ENCODE measurements at regions not wholly inside any gene's neighbourhood (a gene's known extent, or its start where the extent isn't known, plus 50 kb on each side); places are given as distances from the start of the nearest gene placed in this dataset.
A peak's percentile ranks its signal among the peaks of the same experiment; 100 is the strongest.
"Not testable (repeated sequence)": the region's sequence is repeated elsewhere in the genome, so short reads cannot be mapped to it uniquely, and the experiment has no call there.

- DNase-seq (ENCODE audit: low read depth in 3 of 3): not testable (repeated sequence)
These were observed 246.6 kb downstream of the ZNF92 start for GRCh38 chr7:65620216-65620615.

- DNase-seq (ENCODE audit: low read depth in 3 of 3): peak in 1 of 3 experiments; percentile 32
These were observed 248.0 kb downstream of the ZNF92 start for GRCh38 chr7:65621580-65622201.

- not testable (repeated sequence) for DNase-seq (ENCODE audit: low read depth in 3 of 3)
These were observed 241.6 kb upstream of the VKORC1L1 start for GRCh38 chr7:65631236-65631635.

- not testable (repeated sequence) for DNase-seq (ENCODE audit: low read depth in 3 of 3)
These were observed 239.1 kb upstream of the VKORC1L1 start for GRCh38 chr7:65633587-65634404.

GRCh38 chr7:65638918-65639317 lies 234.0 kb upstream of the VKORC1L1 start:
- DNase-seq (ENCODE audit: low read depth in 3 of 3): not testable (repeated sequence)

- DNase-seq (ENCODE audit: low read depth in 3 of 3): not testable (repeated sequence)
These were observed 233.2 kb upstream of the VKORC1L1 start for GRCh38 chr7:65639717-65640116.

- DNase-seq (ENCODE audit: low read depth in 3 of 3): not testable (repeated sequence)
These were observed 229.4 kb upstream of the VKORC1L1 start for GRCh38 chr7:65643498-65643897.

GRCh38 chr7:65647153-65647964 lies 225.5 kb upstream of the VKORC1L1 start:
- DNase-seq (ENCODE audit: low read depth in 3 of 3): not testable (repeated sequence)

GRCh38 chr7:65651174-65651573 lies 221.7 kb upstream of the VKORC1L1 start:
- DNase-seq (ENCODE audit: low read depth in 3 of 3): not testable (repeated sequence)

- not testable (repeated sequence) for DNase-seq (ENCODE audit: low read depth in 3 of 3)
These were observed 220.9 kb upstream of the VKORC1L1 start for GRCh38 chr7:65651826-65652592.

- DNase-seq (ENCODE audit: low read depth in 3 of 3): not testable (repeated sequence)
These were observed 220.2 kb upstream of the VKORC1L1 start for GRCh38 chr7:65652669-65653068.

GRCh38 chr7:65656494-65657188 lies 216.2 kb upstream of the VKORC1L1 start:
- not testable (repeated sequence) for DNase-seq (ENCODE audit: low read depth in 3 of 3)

GRCh38 chr7:65683362-65683761 lies 189.5 kb upstream of the VKORC1L1 start:
- DNase-seq (ENCODE audit: low read depth in 3 of 3): not testable (repeated sequence)

GRCh38 chr7:65699026-65699714 lies 173.7 kb upstream of the VKORC1L1 start:
- DNase-seq (ENCODE audit: low read depth in 3 of 3): not testable (repeated sequence)

- DNase-seq (ENCODE audit: low read depth in 3 of 3): not testable (repeated sequence)
These were observed 173.0 kb upstream of the VKORC1L1 start for GRCh38 chr7:65699715-65700356.

GRCh38 chr7:65719123-65719798 lies 153.6 kb upstream of the VKORC1L1 start:
- DNase-seq (ENCODE audit: low read depth in 3 of 3): not testable (repeated sequence)

- peak; percentile 46 to 50 (median 48) for DNase-seq (ENCODE audit: low read depth in 3 of 3)
These were observed 150.5 kb upstream of the VKORC1L1 start for GRCh38 chr7:65722361-65722792.

- DNase-seq (ENCODE audit: low read depth in 3 of 3): not testable (repeated sequence)
These were observed 145.7 kb upstream of the VKORC1L1 start for GRCh38 chr7:65727182-65727581.

GRCh38 chr7:65731129-65731528 lies 141.7 kb upstream of the VKORC1L1 start:
- DNase-seq (ENCODE audit: low read depth in 3 of 3): no peak

All from stimulated activated CD4-positive, alpha-beta T cell treated with anti-CD3 and anti-CD28 coated beads, TNF-alpha, amount 100 ng/mL, for 24 hours (primary cell).